ENCODE measurements at regions not wholly inside any gene's neighbourhood (a gene's known extent, or its start where the extent isn't known, plus 50 kb on each side); places are given as distances from the start of the nearest gene placed in this dataset.

DNA sequence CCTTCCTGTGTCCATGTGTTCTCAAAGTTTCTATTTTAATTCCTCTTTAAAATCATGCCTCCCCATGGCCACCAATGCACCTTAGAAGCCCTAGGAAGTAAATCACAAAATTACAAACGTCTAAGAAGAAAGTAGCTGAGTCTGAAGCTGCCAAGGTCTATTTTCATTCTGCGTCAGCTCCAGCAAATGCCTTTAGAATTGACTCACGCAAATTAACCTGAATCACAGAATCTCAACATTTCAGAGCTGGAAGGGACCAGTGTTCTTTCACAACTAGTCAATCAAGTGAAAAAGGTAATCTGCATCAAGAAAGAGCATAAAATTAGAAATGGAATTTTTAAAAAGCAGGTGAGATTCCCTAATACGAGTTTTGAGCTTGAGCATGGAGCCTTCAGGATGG lies 1017.6 kb downstream of the SORCS3 start:
- TF ChIP-seq, protein P1, sequence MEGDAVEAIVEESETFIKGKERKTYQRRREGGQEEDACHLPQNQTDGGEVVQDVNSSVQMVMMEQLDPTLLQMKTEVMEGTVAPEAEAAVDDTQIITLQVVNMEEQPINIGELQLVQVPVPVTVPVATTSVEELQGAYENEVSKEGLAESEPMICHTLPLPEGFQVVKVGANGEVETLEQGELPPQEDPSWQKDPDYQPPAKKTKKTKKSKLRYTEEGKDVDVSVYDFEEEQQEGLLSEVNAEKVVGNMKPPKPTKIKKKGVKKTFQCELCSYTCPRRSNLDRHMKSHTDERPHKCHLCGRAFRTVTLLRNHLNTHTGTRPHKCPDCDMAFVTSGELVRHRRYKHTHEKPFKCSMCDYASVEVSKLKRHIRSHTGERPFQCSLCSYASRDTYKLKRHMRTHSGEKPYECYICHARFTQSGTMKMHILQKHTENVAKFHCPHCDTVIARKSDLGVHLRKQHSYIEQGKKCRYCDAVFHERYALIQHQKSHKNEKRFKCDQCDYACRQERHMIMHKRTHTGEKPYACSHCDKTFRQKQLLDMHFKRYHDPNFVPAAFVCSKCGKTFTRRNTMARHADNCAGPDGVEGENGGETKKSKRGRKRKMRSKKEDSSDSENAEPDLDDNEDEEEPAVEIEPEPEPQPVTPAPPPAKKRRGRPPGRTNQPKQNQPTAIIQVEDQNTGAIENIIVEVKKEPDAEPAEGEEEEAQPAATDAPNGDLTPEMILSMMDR (conservative IDR thresholded peaks at IDR 0.05; ENCODE audit: low read depth in 2 of 2): no peak
- TF ChIP-seq, protein P2, sequence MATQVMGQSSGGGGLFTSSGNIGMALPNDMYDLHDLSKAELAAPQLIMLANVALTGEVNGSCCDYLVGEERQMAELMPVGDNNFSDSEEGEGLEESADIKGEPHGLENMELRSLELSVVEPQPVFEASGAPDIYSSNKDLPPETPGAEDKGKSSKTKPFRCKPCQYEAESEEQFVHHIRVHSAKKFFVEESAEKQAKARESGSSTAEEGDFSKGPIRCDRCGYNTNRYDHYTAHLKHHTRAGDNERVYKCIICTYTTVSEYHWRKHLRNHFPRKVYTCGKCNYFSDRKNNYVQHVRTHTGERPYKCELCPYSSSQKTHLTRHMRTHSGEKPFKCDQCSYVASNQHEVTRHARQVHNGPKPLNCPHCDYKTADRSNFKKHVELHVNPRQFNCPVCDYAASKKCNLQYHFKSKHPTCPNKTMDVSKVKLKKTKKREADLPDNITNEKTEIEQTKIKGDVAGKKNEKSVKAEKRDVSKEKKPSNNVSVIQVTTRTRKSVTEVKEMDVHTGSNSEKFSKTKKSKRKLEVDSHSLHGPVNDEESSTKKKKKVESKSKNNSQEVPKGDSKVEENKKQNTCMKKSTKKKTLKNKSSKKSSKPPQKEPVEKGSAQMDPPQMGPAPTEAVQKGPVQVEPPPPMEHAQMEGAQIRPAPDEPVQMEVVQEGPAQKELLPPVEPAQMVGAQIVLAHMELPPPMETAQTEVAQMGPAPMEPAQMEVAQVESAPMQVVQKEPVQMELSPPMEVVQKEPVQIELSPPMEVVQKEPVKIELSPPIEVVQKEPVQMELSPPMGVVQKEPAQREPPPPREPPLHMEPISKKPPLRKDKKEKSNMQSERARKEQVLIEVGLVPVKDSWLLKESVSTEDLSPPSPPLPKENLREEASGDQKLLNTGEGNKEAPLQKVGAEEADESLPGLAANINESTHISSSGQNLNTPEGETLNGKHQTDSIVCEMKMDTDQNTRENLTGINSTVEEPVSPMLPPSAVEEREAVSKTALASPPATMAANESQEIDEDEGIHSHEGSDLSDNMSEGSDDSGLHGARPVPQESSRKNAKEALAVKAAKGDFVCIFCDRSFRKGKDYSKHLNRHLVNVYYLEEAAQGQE (IDR thresholded peaks at IDR 0.05; ENCODE audit: unreplicated experiment): no peak
- TF ChIP-seq EZH2phosphoT487 (IDR thresholded peaks at IDR 0.05; ENCODE audit: unreplicated experiment): no peak

All from GM23338 (cell line).